PC-3 (cell line): ENCODE measurements at regions not wholly inside any gene's neighbourhood (a gene's known extent, or its start where the extent isn't known, plus 50 kb on each side); places are given as distances from the start of the nearest gene placed in this dataset.

Experiments used
- CTCF ChIP-seq: fragments of 300-600 bp; sonication (generic); conservative IDR thresholded peaks from 2 replicates; pipeline ENCODE4 v1.5.1; 2017; ENCODE audit warnings: antibody characterized with exemption, low read depth, mild to moderate bottlenecking, low read length
- EZH2 ChIP-seq: fragments of 300-600 bp; sonication (generic); IDR thresholded peaks from one replicate; pipeline ENCODE4 v1.6.1; 2017; ENCODE audit warnings: antibody characterized with exemption, mild to moderate bottlenecking, low read length; ENCODE audit not compliant: unreplicated experiment
- EZH2phosphoT487 ChIP-seq: fragments of 300-600 bp; sonication (generic); IDR thresholded peaks from 2 replicates; pipeline ENCODE4 v1.6.1; 2018; ENCODE audit warnings: mild to moderate bottlenecking, antibody characterized with exemption, low read length, borderline replicate concordance

GRCh38 chr12:98007963-98008362 is 507.4 kb upstream of the TMPO start:
- TF ChIP-seq CTCF (no peak), EZH2 (no peak), EZH2phosphoT487 (no peak)
